ENCODE measurements at regions not wholly inside any gene's neighbourhood (a gene's known extent, or its start where the extent isn't known, plus 50 kb on each side); places are given as distances from the start of the nearest gene placed in this dataset.

GRCh38 chr7:41096917-41097316, 606.0 kb downstream of the INHBA start:
- DNase-seq (ENCODE audit: low spot score) = no peak

- no peak for DNase-seq (ENCODE audit: low spot score)
Observed at GRCh38 chr7:41093141-41093540, 609.7 kb downstream of the INHBA start.

GRCh38 chr7:41085244-41085643, 617.6 kb downstream of the INHBA start:
- no peak for DNase-seq (ENCODE audit: low spot score)

GRCh38 chr7:41084381-41084780, 618.5 kb downstream of the INHBA start:
- DNase-seq (ENCODE audit: low spot score) = no peak

GRCh38 chr7:41069635-41070034, 633.3 kb downstream of the INHBA start:
- no peak for DNase-seq (ENCODE audit: low spot score)

GRCh38 chr7:41067576-41067975, 635.3 kb downstream of the INHBA start:
- no peak for DNase-seq (ENCODE audit: low spot score)

GRCh38 chr7:41065663-41066062, 637.2 kb downstream of the INHBA start:
- no peak for DNase-seq (ENCODE audit: low spot score)

- DNase-seq (ENCODE audit: low spot score) = no peak
Observed at GRCh38 chr7:41063116-41063515, 639.8 kb downstream of the INHBA start.

GRCh38 chr7:41060796-41061195, 642.1 kb downstream of the INHBA start:
- no peak for DNase-seq (ENCODE audit: low spot score)

GRCh38 chr7:41059796-41060195, 643.1 kb downstream of the INHBA start:
- DNase-seq (ENCODE audit: low spot score) = no peak

- no peak for DNase-seq (ENCODE audit: low spot score)
Observed at GRCh38 chr7:41058986-41059741, 643.7 kb downstream of the INHBA start.

- no peak for DNase-seq (ENCODE audit: low spot score)
Observed at GRCh38 chr7:41054960-41055661, 647.8 kb downstream of the INHBA start.

GRCh38 chr7:41053820-41054219, 649.1 kb downstream of the INHBA start:
- no peak for DNase-seq (ENCODE audit: low spot score)

- DNase-seq (ENCODE audit: low spot score) = no peak
Observed at GRCh38 chr7:41052736-41053135, 650.2 kb downstream of the INHBA start.

GRCh38 chr7:41052201-41052600, 650.7 kb downstream of the INHBA start:
- no peak for DNase-seq (ENCODE audit: low spot score)

- DNase-seq (ENCODE audit: low spot score) = no peak
Observed at GRCh38 chr7:41051535-41051934, 651.4 kb downstream of the INHBA start.

- no peak for DNase-seq (ENCODE audit: low spot score)
Observed at GRCh38 chr7:41051062-41051461, 651.8 kb downstream of the INHBA start.

- DNase-seq (ENCODE audit: low spot score) = no peak
Observed at GRCh38 chr7:41048771-41049170, 654.1 kb downstream of the INHBA start.

- DNase-seq (ENCODE audit: low spot score) = no peak
Observed at GRCh38 chr7:41047789-41048191, 655.1 kb downstream of the INHBA start.

- no peak for DNase-seq (ENCODE audit: low spot score)
Observed at GRCh38 chr7:41047211-41047610, 655.7 kb downstream of the INHBA start.

GRCh38 chr7:41046776-41047175, 656.1 kb downstream of the INHBA start:
- DNase-seq (ENCODE audit: low spot score) = no peak

GRCh38 chr7:41046221-41046761, 656.6 kb downstream of the INHBA start:
- DNase-seq (ENCODE audit: low spot score) = no peak

- no peak for DNase-seq (ENCODE audit: low spot score)
Observed at GRCh38 chr7:41045556-41046123, 657.2 kb downstream of the INHBA start.
